KMS-11 (cell line): ENCODE measurements at regions not wholly inside any gene's neighbourhood (a gene's known extent, or its start where the extent isn't known, plus 50 kb on each side); places are given as distances from the start of the nearest gene placed in this dataset.

Experiments
- H2AFZ ChIP-seq: fragments of 200-600 bp; sonication (generic); 2 replicates; pipeline ENCODE4 v1.6.1; 2016; ENCODE audit warnings: antibody characterized with exemption, mixed run types, low read depth
- H3K27ac ChIP-seq: fragments of 200-600 bp; sonication (generic); 2 replicates; pipeline ENCODE4 v1.6.1; 2016; ENCODE audit warnings: mild to moderate bottlenecking, mixed run types
- H3K27me3 ChIP-seq: fragments of 200-600 bp; sonication (generic); 2 replicates; pipeline ENCODE4 v1.6.1; 2017; ENCODE audit warnings: mild to moderate bottlenecking, low read depth, mixed run types, moderate library complexity; ENCODE audit not compliant: insufficient read depth
- H3K36me3 ChIP-seq: fragments of 200-600 bp; sonication (generic); 2 replicates; pipeline ENCODE4 v1.6.1; 2017; ENCODE audit warnings: mild to moderate bottlenecking, mixed run types; ENCODE audit not compliant: insufficient read depth
- H3K4me1 ChIP-seq: fragments of 200-600 bp; sonication (generic); 2 replicates; pipeline ENCODE4 v1.6.1; 2016; ENCODE audit warnings: mild to moderate bottlenecking, low read depth, mixed run types; ENCODE audit not compliant: poor library complexity, severe bottlenecking
- H3K4me2 ChIP-seq: fragments of 200-600 bp; sonication (generic); 2 replicates; pipeline ENCODE4 v1.7.0; 2016; ENCODE audit warnings: mild to moderate bottlenecking, mixed run types
- H3K4me3 ChIP-seq: fragments of 200-600 bp; sonication (generic); IDR thresholded peaks from 2 replicates; pipeline ENCODE4 v1.6.1; 2017; ENCODE audit warnings: low read depth, low read length, mixed read lengths; ENCODE audit not compliant: insufficient read depth
- H3K79me2 ChIP-seq: fragments of 200-600 bp; sonication (generic); 2 replicates; pipeline ENCODE4 v1.6.1; 2016; ENCODE audit warnings: low read depth, mixed run types; ENCODE audit not compliant: insufficient read depth
- H3K9ac ChIP-seq: fragments of 200-600 bp; sonication (generic); 2 replicates; pipeline ENCODE4 v1.6.1; 2016; ENCODE audit warnings: mild to moderate bottlenecking, mixed run types
- H4K20me1 ChIP-seq: fragments of 200-600 bp; sonication (generic); 2 replicates; pipeline ENCODE4 v1.6.1; 2016; ENCODE audit warnings: mild to moderate bottlenecking, mixed run types; ENCODE audit not compliant: insufficient read depth
- CTCF ChIP-seq: fragments of 200-600 bp; sonication (generic); conservative IDR thresholded peaks from 2 replicates; pipeline ENCODE4 v1.6.1; 2017; ENCODE audit warnings: low read depth, mild to moderate bottlenecking, antibody characterized with exemption, low read length, moderate library complexity, mixed read lengths

GRCh38 chr2:236956031-236956618 lies 129.6 kb upstream of the COPS8 start:
- H2AFZ ChIP-seq, result no peak overlapping the region
- H4K20me1 ChIP-seq, result no peaks in the 10 kb centered on the region
- no peak overlapping the region for H3K9ac ChIP-seq
- H3K27me3 ChIP-seq, result no peaks in the 10 kb centered on the region
- no peak overlapping the region for H3K27ac ChIP-seq
- no peak overlapping the region for H3K4me2 ChIP-seq
- no peaks in the 10 kb centered on the region for H3K4me1 ChIP-seq
- no peak overlapping the region for H3K4me3 ChIP-seq
- H3K79me2 ChIP-seq, result no peaks in the 10 kb centered on the region
- no peak for TF ChIP-seq CTCF
- no peaks in the 10 kb centered on the region for H3K36me3 ChIP-seq

GRCh38 chr2:236956641-236957040 lies 129.0 kb upstream of the COPS8 start:
- TF ChIP-seq CTCF, result no peak
- no peaks in the 10 kb centered on the region for H3K4me1 ChIP-seq
- H4K20me1 ChIP-seq, result no peaks in the 10 kb centered on the region
- no peak overlapping the region for H3K4me3 ChIP-seq
- no peaks in the 10 kb centered on the region for H3K79me2 ChIP-seq
- no peaks in the 10 kb centered on the region for H3K36me3 ChIP-seq
- no peak overlapping the region for H3K4me2 ChIP-seq
- no peak overlapping the region for H3K9ac ChIP-seq
- H3K27ac ChIP-seq, result no peak overlapping the region
- no peaks in the 10 kb centered on the region for H3K27me3 ChIP-seq
- H2AFZ ChIP-seq, result no peak overlapping the region

GRCh38 chr2:236959036-236959435 lies 126.7 kb upstream of the COPS8 start:
- H4K20me1 ChIP-seq, result no peaks in the 10 kb centered on the region
- no peaks in the 10 kb centered on the region for H3K4me1 ChIP-seq
- no peak overlapping the region for H2AFZ ChIP-seq
- H3K27ac ChIP-seq, result no peak overlapping the region
- no peaks in the 10 kb centered on the region for H3K79me2 ChIP-seq
- TF ChIP-seq CTCF, result no peak
- H3K9ac ChIP-seq, result no peak overlapping the region
- no peaks in the 10 kb centered on the region for H3K27me3 ChIP-seq
- H3K4me2 ChIP-seq, result no peak overlapping the region
- no peak overlapping the region for H3K4me3 ChIP-seq
- no peaks in the 10 kb centered on the region for H3K36me3 ChIP-seq

- H3K4me2 ChIP-seq, result no peak overlapping the region
- no peak overlapping the region for H3K4me3 ChIP-seq
- TF ChIP-seq CTCF, result no peak
Observed at GRCh38 chr2:236959876-236960275, 125.8 kb upstream of the COPS8 start.

More at GRCh38 chr2:236959876-236960275, 125.8 kb upstream of the COPS8 start:
- Histone ChIP-seq H3K9ac (no peak overlapping the region), H3K27me3 (no peaks in the 10 kb centered on the region), H3K27ac (no peak overlapping the region), H3K36me3 (no peaks in the 10 kb centered on the region), H3K4me1 (no peaks in the 10 kb centered on the region), H3K79me2 (no peaks in the 10 kb centered on the region), H2AFZ (no peak overlapping the region), H4K20me1 (no peaks in the 10 kb centered on the region)
